Bronchial epithelial cell (primary cell): ENCODE measurements at regions not wholly inside any gene's neighbourhood (a gene's known extent, or its start where the extent isn't known, plus 50 kb on each side); places are given as distances from the start of the nearest gene placed in this dataset.

ENCODE experiments used
- DNase-seq: peaks from one replicate; pipeline ENCODE4 v3.0.0-alpha.2; 2010; ENCODE audit warnings: low read depth
- FAIRE-seq: peaks from 2 replicates; lab custom pipeline; 2011; peaks lifted over from hg19 to GRCh38; lab: Jason Lieb, UNC
- H3K27me3 ChIP-seq: 2 replicates; pipeline ENCODE4 v1.5.1; 2011; ENCODE audit warnings: low read length; ENCODE audit not compliant: control insufficient read depth, insufficient read depth
- H3K36me3 ChIP-seq: 2 replicates; pipeline ENCODE4 v1.5.1; 2011; ENCODE audit warnings: low read length; ENCODE audit not compliant: control insufficient read depth, insufficient read depth
- H3K4me3 ChIP-seq: 2 replicates; pipeline ENCODE4 v1.5.1; 2011; ENCODE audit warnings: mild to moderate bottlenecking, low read depth, low read length, control low read depth
- TF ChIP-seq, protein P1 (sequence below): IDR thresholded peaks from 2 replicates; pipeline ENCODE4 v1.5.1; 2011; ENCODE audit warnings: mild to moderate bottlenecking, moderate library complexity, low read length, control low read depth, inconsistent platforms; ENCODE audit not compliant: insufficient read depth, severe bottlenecking

DNA sequence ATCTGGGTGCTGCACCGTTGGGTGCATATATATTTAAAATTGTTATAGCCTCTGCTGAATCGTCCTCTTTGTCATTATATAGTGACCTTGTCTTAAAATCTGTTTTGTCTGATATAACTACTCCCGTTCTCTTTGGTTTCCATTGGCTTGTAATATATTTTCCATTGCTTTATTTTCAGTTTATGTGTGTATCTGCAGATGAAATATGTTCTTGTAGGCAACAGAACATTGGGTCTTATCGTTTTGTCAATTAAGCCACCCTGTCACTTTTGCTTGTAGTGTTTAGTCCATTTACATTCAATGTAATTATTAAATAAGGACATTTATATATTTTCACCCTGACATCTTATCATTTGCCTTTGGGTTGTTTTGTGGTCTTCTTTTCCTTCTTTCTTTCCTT is 933.9 kb downstream of the EPHA7 start:
- H3K4me3 ChIP-seq, result no peak overlapping the region
- DNase-seq, result no peak
- H3K36me3 ChIP-seq, result no peaks in the 10 kb centered on the region
- FAIRE-seq, result no peak
- H3K27me3 ChIP-seq, result no peaks in the 10 kb centered on the region
- TF ChIP-seq, protein P1, sequence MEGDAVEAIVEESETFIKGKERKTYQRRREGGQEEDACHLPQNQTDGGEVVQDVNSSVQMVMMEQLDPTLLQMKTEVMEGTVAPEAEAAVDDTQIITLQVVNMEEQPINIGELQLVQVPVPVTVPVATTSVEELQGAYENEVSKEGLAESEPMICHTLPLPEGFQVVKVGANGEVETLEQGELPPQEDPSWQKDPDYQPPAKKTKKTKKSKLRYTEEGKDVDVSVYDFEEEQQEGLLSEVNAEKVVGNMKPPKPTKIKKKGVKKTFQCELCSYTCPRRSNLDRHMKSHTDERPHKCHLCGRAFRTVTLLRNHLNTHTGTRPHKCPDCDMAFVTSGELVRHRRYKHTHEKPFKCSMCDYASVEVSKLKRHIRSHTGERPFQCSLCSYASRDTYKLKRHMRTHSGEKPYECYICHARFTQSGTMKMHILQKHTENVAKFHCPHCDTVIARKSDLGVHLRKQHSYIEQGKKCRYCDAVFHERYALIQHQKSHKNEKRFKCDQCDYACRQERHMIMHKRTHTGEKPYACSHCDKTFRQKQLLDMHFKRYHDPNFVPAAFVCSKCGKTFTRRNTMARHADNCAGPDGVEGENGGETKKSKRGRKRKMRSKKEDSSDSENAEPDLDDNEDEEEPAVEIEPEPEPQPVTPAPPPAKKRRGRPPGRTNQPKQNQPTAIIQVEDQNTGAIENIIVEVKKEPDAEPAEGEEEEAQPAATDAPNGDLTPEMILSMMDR, result no peak

DNA sequence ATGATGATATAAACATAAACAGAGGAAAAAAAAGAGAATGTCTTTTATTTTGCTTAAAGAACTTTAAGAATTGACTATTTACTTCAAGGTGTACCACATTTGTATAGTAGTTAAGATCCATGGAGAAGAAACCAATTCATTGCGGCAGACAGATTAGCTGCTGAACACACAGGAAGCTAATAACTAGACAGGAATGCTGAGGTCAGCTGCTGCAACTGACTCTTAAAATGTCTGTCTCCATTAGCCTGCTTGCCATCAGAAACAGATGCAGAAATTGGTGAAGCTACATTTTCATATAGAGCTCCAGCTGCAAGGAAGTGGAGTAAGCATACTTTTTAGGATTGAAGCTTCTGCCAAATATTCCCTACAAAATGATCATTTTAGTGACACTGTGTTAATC is 939.5 kb downstream of the EPHA7 start:
- no peak for DNase-seq
- H3K27me3 ChIP-seq, result no peaks in the 10 kb centered on the region
- H3K4me3 ChIP-seq, result no peak overlapping the region
- no peak for FAIRE-seq
- TF ChIP-seq, protein P1, result no peak
- H3K36me3 ChIP-seq, result no peaks in the 10 kb centered on the region

DNA sequence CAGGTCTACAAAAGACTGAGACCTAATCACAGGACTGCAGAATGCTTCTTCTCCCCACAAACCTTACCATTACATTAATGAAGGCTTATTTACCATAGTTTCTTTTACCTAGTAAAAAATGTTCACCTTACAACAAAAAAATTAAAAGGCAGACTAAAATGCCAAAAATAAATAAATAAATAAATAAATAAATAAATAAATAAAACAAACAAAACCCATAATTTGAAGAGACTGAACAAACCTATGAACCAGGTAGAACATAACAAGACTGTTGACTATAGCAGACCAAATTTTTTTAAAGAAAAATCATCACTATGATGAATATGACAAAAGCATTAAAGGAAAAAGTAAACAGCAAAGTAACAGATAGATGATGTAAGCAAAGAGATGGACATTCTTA is 946.3 kb downstream of the EPHA7 start:
- H3K27me3 ChIP-seq, result no peaks in the 10 kb centered on the region
- TF ChIP-seq, protein P1, result no peak
- no peaks in the 10 kb centered on the region for H3K36me3 ChIP-seq
- DNase-seq (no peak), FAIRE-seq (no peak)
- H3K4me3 ChIP-seq, result no peak overlapping the region

DNA sequence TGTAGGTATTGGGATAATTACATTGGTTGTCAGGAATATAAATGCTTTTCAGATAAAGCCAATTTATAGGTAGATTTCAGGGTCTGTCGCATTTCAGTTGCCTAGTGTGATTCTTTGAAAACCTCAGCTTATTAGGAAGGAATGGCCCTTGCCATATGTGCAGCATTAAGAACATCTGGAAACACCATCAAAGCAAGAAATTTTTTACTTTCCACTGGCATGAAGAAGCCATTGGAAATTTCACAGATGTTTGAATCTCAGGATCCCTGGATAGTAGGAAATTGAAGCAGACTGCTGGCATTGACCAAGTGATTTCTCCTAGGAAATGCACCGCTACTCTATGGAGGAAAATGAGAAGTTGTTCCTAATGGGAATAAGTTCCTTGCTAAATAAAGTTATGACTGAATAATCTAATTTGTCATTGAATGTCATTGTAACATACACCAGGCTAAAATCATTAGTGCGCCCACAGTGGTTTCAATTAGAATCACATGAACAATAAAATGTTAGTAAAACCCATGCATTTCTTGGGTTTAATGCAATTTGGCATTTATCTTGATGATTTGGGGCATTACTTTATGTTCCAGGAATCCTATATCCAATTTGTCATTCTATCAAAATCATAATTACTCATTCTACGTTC is 950.1 kb downstream of the EPHA7 start:
- no peaks in the 10 kb centered on the region for H3K27me3 ChIP-seq
- DNase-seq, result no peak
- FAIRE-seq, result no peak
- H3K4me3 ChIP-seq, result no peak overlapping the region
- TF ChIP-seq, protein P1, result no peak
- no peaks in the 10 kb centered on the region for H3K36me3 ChIP-seq

DNA sequence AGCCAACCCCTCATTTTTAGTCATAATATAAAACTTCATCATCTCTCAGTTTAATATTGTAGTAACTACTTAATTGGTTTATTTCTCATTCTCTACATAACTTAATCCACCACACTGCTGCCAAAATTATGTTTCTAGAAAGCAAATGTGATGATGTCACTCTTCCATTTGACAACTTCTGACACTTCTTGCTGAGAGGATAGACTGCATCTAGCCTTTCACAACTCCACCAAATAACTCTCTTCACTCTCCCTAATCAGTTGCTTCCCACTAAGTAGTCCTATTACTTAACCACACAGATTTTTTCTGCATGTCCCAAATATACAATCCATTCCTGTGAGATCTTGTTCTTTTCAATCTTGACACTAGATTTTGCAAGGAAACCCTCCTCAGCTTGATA is 951.3 kb downstream of the EPHA7 start:
- no peak for DNase-seq
- TF ChIP-seq, protein P1, result no peak
- Histone ChIP-seq H3K27me3 (no peaks in the 10 kb centered on the region), H3K4me3 (no peak overlapping the region), H3K36me3 (no peaks in the 10 kb centered on the region)
- no peak for FAIRE-seq

DNA sequence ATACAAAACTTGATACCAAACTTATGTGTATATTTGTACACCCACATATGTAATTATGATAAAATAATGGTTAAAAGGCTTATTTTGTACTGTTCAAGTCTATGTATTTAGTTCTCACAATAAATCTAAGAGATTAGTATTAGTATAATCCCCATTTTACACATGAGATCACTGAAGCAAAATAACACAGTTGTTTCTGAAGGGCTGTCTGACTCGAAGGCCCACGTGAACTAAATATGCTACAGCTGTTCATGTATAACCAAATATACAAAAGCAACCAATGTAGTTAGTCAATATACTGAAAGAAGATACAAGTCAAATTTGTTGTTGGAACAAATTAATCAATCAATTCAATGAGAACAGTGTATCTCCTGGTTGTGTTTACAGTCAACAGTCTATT is 959.2 kb downstream of the EPHA7 start:
- DNase-seq (no peak), FAIRE-seq (no peak)
- H3K36me3 ChIP-seq, result no peaks in the 10 kb centered on the region
- H3K4me3 ChIP-seq, result no peak overlapping the region
- H3K27me3 ChIP-seq, result no peaks in the 10 kb centered on the region
- TF ChIP-seq, protein P1, result no peak
